ENCODE measurements at regions not wholly inside any gene's neighbourhood (a gene's known extent, or its start where the extent isn't known, plus 50 kb on each side); places are given as distances from the start of the nearest gene placed in this dataset.
"Not testable (repeated sequence)": the region's sequence is repeated elsewhere in the genome, so short reads cannot be mapped to it uniquely, and the experiment has no call there.

- DNase-seq = no peak
These were observed 248.7 kb upstream of the C2CD4B start for GRCh38 chr15:62413786-62414185.

GRCh38 chr15:62415498-62415897 lies 250.4 kb upstream of the C2CD4B start:
- DNase-seq = no peak

GRCh38 chr15:62416526-62416925 lies 251.4 kb upstream of the C2CD4B start:
- DNase-seq = no peak

- no peak for DNase-seq
These were observed 252.4 kb upstream of the C2CD4B start for GRCh38 chr15:62417439-62417838.

- DNase-seq = not testable (repeated sequence)
These were observed 253.4 kb upstream of the C2CD4B start for GRCh38 chr15:62418496-62418895.

GRCh38 chr15:62419192-62419591 lies 254.1 kb upstream of the C2CD4B start:
- no peak for DNase-seq

- DNase-seq = not testable (repeated sequence)
These were observed 255.3 kb upstream of the C2CD4B start for GRCh38 chr15:62420371-62420770.

GRCh38 chr15:62421289-62421688 lies 256.2 kb upstream of the C2CD4B start:
- no peak for DNase-seq

- no peak for DNase-seq
These were observed 261.4 kb upstream of the C2CD4B start for GRCh38 chr15:62426387-62426956.

GRCh38 chr15:62428259-62428658 lies 263.2 kb upstream of the C2CD4B start:
- DNase-seq = no peak

- DNase-seq = no peak
These were observed 263.9 kb upstream of the C2CD4B start for GRCh38 chr15:62428851-62429598.

- DNase-seq = no peak
These were observed 265.0 kb upstream of the C2CD4B start for GRCh38 chr15:62430056-62430455.

GRCh38 chr15:62430552-62430951 lies 265.5 kb upstream of the C2CD4B start:
- no peak for DNase-seq

GRCh38 chr15:62431008-62431797 lies 266.1 kb upstream of the C2CD4B start:
- no peak for DNase-seq

- no peak for DNase-seq
These were observed 266.7 kb upstream of the C2CD4B start for GRCh38 chr15:62431817-62432216.

GRCh38 chr15:62432702-62433398 lies 267.8 kb upstream of the C2CD4B start:
- DNase-seq = no peak

GRCh38 chr15:62436235-62436634 lies 271.1 kb upstream of the C2CD4B start:
- no peak for DNase-seq

- no peak for DNase-seq
These were observed 272.7 kb upstream of the C2CD4B start for GRCh38 chr15:62437753-62438152.

GRCh38 chr15:62439543-62440016 lies 274.5 kb upstream of the C2CD4B start:
- no peak for DNase-seq

- DNase-seq = peak in 1 of 2 experiments; percentile 5
These were observed 275.4 kb upstream of the C2CD4B start for GRCh38 chr15:62440362-62441105.

GRCh38 chr15:62444104-62445022 lies 279.3 kb upstream of the C2CD4B start:
- no peak for DNase-seq

Measured in cerebellar nuclear complex (tissue), 1 donor.